GM12891 (cell line): ENCODE measurements at regions not wholly inside any gene's neighbourhood (a gene's known extent, or its start where the extent isn't known, plus 50 kb on each side); places are given as distances from the start of the nearest gene placed in this dataset.
A peak's percentile ranks its signal among the peaks of the same experiment; 100 is the strongest.

Experiments
- DNase-seq: peaks from one replicate; pipeline ENCODE4 v3.0.0; 2011; ENCODE audit warnings: low spot score; ENCODE audit not compliant: insufficient read length
- FAIRE-seq: peaks from 2 replicates; lab custom pipeline; 2011; peaks lifted over from hg19 to GRCh38; lab: Jason Lieb, UNC
- PAX5 ChIP-seq: IDR thresholded peaks from 2 replicates; pipeline ENCODE4 v1.6.1; 2011; ENCODE audit warnings: low read length, moderate library complexity, mild to moderate bottlenecking; ENCODE audit not compliant: insufficient read depth, severe bottlenecking
- POLR2A ChIP-seq: IDR thresholded peaks from 2 replicates; pipeline ENCODE4 v1.6.1; 2011; ENCODE audit warnings: low read depth, low read length, control low read depth
- POLR2AphosphoS5 ChIP-seq: IDR thresholded peaks from 2 replicates; pipeline ENCODE4 v1.6.1; 2011; ENCODE audit warnings: low read depth, low read length, control low read depth
- POU2F2 ChIP-seq: IDR thresholded peaks from 2 replicates; pipeline ENCODE4 v1.6.1; 2011; ENCODE audit warnings: low read depth, mild to moderate bottlenecking, control low read depth, low read length, moderate library complexity
- SPI1 ChIP-seq: IDR thresholded peaks from 2 replicates; pipeline ENCODE4 v1.6.1; 2011; ENCODE audit warnings: low read depth, low read length, control low read depth
- TAF1 ChIP-seq: IDR thresholded peaks from 2 replicates; pipeline ENCODE4 v1.6.1; 2011; ENCODE audit warnings: low read depth, low read length, control low read depth

GRCh38 chr7:106767078-106767477 lies 98.0 kb upstream of the PIK3CG start:
- TF ChIP-seq POLR2AphosphoS5 = no peak
- no peak for TF ChIP-seq PAX5
- TF ChIP-seq TAF1 = no peak
- TF ChIP-seq POU2F2 = no peak
- TF ChIP-seq SPI1 = no peak
- TF ChIP-seq POLR2A = no peak
- no peak for FAIRE-seq
- no peak for DNase-seq

- no peak for TF ChIP-seq TAF1
- TF ChIP-seq POLR2A = no peak
- TF ChIP-seq POU2F2 = no peak
- no peak for TF ChIP-seq SPI1
- no peak for TF ChIP-seq PAX5
- TF ChIP-seq POLR2AphosphoS5 = no peak
- FAIRE-seq (peak; percentile 81), DNase-seq (no peak)
These were observed 97.4 kb upstream of the PIK3CG start for GRCh38 chr7:106767498-106768323.

GRCh38 chr7:106768324-106768751 lies 96.7 kb upstream of the PIK3CG start:
- TF ChIP-seq POU2F2 (no peak), PAX5 (peak; percentile 51)
- FAIRE-seq (peak; percentile 35), DNase-seq (no peak)

GRCh38 chr7:106770191-106770590 lies 94.9 kb upstream of the PIK3CG start:
- DNase-seq (no peak), FAIRE-seq (no peak)

GRCh38 chr7:106772655-106773108 lies 92.4 kb upstream of the PIK3CG start:
- FAIRE-seq = no peak
- TF ChIP-seq POLR2AphosphoS5 = no peak
- TF ChIP-seq TAF1 = no peak
- TF ChIP-seq POLR2A = no peak
- TF ChIP-seq POU2F2 = no peak
- no peak for TF ChIP-seq PAX5
- no peak for TF ChIP-seq SPI1
- no peak for DNase-seq

More at GRCh38 chr7:106770191-106770590, 94.9 kb upstream of the PIK3CG start:
- TF ChIP-seq SPI1 (no peak), PAX5 (no peak), POU2F2 (no peak), POLR2AphosphoS5 (no peak), POLR2A (no peak), TAF1 (no peak)

GRCh38 chr7:106773228-106773627 lies 91.9 kb upstream of the PIK3CG start:
- TF ChIP-seq POLR2AphosphoS5 (no peak), SPI1 (no peak), POU2F2 (no peak), POLR2A (no peak), PAX5 (no peak), TAF1 (no peak)
- DNase-seq (no peak), FAIRE-seq (no peak)

- TF ChIP-seq POU2F2 = no peak
- TF ChIP-seq POLR2A = no peak
- TF ChIP-seq TAF1 = no peak
- no peak for FAIRE-seq
- DNase-seq = no peak
These were observed 91.4 kb upstream of the PIK3CG start for GRCh38 chr7:106773721-106774120.

- no peak for DNase-seq
- TF ChIP-seq POU2F2 = no peak
- no peak for TF ChIP-seq PAX5
- TF ChIP-seq POLR2AphosphoS5 = no peak
- TF ChIP-seq POLR2A = no peak
- no peak for TF ChIP-seq TAF1
- no peak for TF ChIP-seq SPI1
- FAIRE-seq = no peak
These were observed 90.8 kb upstream of the PIK3CG start for GRCh38 chr7:106774213-106774767.

GRCh38 chr7:106774768-106775551 lies 90.1 kb upstream of the PIK3CG start:
- no peak for TF ChIP-seq POU2F2
- DNase-seq (no peak), FAIRE-seq (no peak)

GRCh38 chr7:106775552-106775936 lies 89.5 kb upstream of the PIK3CG start:
- no peak for FAIRE-seq
- TF ChIP-seq PAX5 = no peak
- no peak for TF ChIP-seq POLR2A
- no peak for TF ChIP-seq SPI1
- TF ChIP-seq POLR2AphosphoS5 = no peak
- no peak for TF ChIP-seq TAF1
- TF ChIP-seq POU2F2 = no peak
- DNase-seq = no peak

GRCh38 chr7:106775975-106776607 lies 89.0 kb upstream of the PIK3CG start:
- DNase-seq (no peak), FAIRE-seq (no peak)
- TF ChIP-seq TAF1 = no peak
- no peak for TF ChIP-seq POLR2A
- no peak for TF ChIP-seq POLR2AphosphoS5
- TF ChIP-seq SPI1 = no peak
- no peak for TF ChIP-seq PAX5
- no peak for TF ChIP-seq POU2F2
